Keratinocyte (primary cell): ENCODE measurements at regions not wholly inside any gene's neighbourhood (a gene's known extent, or its start where the extent isn't known, plus 50 kb on each side); places are given as distances from the start of the nearest gene placed in this dataset.

Source experiments
- EZH2 ChIP-seq: IDR thresholded peaks from one replicate; pipeline ENCODE4 v1.6.1; 2012; ENCODE audit warnings: inconsistent platforms, mild to moderate bottlenecking, low read length, moderate library complexity
- TF ChIP-seq, protein P1 (sequence below), 3 experiments: IDR thresholded peaks in 1 of 3; conservative IDR thresholded peaks in 1 of 3; optimal IDR thresholded peaks in 1 of 3; 2 replicates in 2 of 3; 3 replicates in 1 of 3; pipeline versions ENCODE3 to v1.5.1; 2011; ENCODE audit warnings: low read length in 3 of 3, mild to moderate bottlenecking in 3 of 3, moderate library complexity in 2 of 3, control low read depth in 1 of 3, inconsistent platforms in 1 of 3; ENCODE audit not compliant: insufficient read depth in 2 of 3; ENCODE audit errors: extremely low read depth in 1 of 3

DNA sequence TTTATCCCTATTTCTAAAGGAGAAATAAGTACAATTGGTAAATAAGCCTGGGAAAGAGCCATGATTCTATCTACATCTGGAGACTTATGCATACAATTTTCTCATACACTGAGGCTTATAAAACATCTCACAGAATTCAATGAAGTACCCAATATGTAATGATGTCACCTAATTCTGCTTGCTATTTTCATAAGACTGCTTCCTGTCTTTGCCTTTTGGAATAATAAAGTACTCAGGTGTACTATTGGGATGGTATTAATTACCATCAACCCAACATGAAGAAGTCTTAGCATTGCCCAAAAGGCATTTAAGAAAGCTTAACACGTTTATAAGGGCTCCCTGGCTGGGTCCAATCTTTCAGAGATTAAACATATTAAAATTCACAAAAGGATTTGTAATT is 216.4 kb upstream of the TSHZ2 start:
- TF ChIP-seq, protein P1, sequence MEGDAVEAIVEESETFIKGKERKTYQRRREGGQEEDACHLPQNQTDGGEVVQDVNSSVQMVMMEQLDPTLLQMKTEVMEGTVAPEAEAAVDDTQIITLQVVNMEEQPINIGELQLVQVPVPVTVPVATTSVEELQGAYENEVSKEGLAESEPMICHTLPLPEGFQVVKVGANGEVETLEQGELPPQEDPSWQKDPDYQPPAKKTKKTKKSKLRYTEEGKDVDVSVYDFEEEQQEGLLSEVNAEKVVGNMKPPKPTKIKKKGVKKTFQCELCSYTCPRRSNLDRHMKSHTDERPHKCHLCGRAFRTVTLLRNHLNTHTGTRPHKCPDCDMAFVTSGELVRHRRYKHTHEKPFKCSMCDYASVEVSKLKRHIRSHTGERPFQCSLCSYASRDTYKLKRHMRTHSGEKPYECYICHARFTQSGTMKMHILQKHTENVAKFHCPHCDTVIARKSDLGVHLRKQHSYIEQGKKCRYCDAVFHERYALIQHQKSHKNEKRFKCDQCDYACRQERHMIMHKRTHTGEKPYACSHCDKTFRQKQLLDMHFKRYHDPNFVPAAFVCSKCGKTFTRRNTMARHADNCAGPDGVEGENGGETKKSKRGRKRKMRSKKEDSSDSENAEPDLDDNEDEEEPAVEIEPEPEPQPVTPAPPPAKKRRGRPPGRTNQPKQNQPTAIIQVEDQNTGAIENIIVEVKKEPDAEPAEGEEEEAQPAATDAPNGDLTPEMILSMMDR (optimal IDR thresholded peaks at IDR 0.05 in 1 of 3, IDR thresholded peaks at IDR 0.05 in 1 of 3, conservative IDR thresholded peaks at IDR 0.05 in 1 of 3; ENCODE audit: extremely low read depth in 1 of 3, insufficient read depth in 2 of 3, low read length in 3 of 3), result no peak
- no peak for TF ChIP-seq EZH2
